GM19463 (cell line): ENCODE measurements at regions not wholly inside any gene's neighbourhood (a gene's known extent, or its start where the extent isn't known, plus 50 kb on each side); places are given as distances from the start of the nearest gene placed in this dataset.
"Not testable (repeated sequence)": the region's sequence is repeated elsewhere in the genome, so short reads cannot be mapped to it uniquely, and the experiment has no call there.

Source experiments
- ATAC-seq: cut with Tn5 transposase; IDR thresholded peaks from one replicate; pipeline ENCODE4 v1.9.1; 2021; ENCODE audit warnings: mild to moderate bottlenecking, moderate library complexity; ENCODE audit not compliant: unreplicated experiment

DNA sequence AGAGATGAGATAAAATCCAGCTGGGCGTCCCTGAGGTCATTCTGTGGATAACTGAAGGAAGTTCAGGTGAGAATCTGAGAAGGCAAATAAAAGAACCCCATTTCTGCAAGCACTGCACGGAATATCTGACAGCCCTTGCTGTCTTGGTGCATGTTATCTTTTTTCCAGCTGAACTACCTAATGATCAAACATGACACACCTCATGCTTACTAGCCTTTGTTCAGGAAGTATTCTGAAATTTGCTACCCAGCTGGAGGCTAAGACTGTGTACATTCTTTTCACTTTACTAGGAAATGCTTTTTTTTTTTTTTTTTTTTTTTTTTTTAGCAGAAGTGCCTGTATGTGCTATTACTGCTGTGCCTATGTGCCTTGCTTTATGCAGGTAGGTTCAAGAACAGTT, 718.1 kb downstream of the SMARCA1 start:
- no peak for ATAC-seq

DNA sequence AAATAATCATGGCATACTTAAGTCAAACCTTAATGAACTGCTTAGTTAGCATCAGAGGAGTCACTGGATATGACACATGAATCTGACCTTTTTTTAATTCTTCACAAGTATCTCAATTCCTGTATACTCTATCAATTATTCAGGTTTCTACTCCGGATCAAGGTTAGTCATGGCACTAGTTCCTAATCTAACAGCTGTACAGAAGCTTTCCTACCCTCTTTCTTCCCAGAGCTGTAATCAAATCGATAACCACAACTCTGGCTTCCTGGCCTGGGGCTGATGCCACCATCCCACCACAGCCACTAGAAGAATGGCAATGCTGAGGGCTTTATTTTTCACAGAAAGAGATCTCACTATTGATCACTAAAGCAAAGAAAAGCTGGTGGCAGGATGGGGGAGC, 718.5 kb downstream of the SMARCA1 start:
- no peak for ATAC-seq

DNA sequence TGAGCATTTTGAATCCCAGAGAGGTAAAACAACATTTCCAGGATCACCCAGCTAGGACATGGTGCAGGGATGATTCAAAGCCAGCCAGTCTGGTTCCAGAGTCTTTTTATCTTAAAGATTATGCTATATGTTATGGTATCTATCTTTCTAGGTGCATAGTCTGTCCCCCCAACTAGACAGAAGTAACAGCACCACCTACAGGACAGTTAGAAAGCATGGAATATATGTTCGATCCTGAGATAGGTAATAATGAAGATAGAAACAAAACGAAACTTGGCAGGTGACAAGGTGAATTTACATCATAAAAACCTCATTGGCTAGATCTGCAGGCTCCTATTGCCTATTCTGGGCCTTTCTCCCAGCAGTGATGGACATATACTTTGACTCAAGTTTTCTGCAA, 723.2 kb downstream of the SMARCA1 start:
- no peak for ATAC-seq

DNA sequence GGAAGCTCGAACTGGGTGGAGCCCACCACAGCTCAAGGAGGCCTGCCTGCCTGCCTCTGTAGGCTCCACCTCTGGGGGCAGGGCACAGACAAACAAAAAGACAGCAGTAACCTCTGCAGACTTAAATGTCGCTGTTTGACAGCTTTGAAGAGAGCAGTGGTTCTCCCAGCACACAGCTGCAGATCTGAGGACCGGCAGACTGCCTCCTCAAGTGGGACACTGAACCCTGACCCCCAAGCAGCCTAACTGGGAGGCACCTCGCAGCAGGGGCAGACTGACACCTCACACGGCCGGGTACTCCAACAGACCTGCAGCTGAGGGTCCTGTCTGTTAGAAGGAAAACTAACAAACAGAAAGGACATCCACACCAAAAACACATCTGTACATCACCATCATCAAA, 730.9 kb upstream of the ACTRT1 start:
- not testable (repeated sequence) for ATAC-seq

DNA sequence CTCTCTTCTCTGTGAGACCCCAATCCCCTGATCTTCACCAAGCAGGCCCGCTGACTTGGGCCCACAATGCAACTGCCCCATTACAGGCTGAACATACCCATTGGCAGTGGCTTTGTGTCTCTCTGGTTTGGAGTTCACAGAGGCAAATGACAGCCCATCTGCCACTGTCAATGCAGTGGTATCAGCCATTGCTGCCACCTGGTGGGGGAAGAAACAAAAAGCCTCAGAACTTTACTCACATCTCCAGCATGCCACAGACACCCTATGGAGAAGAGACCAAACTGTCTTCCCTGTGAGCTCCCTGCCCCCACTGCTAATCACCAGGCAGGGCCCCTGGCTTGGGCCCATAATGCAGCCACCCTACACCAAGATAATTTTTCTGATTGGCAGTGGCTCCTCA, 729.3 kb upstream of the ACTRT1 start:
- ATAC-seq = peak; percentile 56

DNA sequence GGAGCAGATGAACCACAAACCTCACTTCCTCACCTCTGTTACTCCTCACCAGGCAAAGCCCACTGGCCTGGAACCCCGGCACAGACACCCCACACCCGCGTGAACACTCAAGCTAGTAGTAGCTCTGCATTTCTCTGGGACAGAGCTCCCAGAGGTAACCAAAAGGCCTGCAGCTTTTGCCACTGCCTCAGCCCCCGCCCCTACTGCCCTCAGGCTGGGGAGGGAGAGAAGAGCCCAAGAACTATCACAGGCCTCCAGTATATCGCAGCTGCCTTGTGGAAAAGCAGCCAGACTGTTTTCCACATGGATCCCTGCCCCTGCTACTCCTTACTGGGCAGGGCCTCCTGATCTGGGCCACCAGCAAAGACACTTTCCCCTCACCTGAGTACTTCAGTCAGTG, 728.7 kb upstream of the ACTRT1 start:
- no peak for ATAC-seq

DNA sequence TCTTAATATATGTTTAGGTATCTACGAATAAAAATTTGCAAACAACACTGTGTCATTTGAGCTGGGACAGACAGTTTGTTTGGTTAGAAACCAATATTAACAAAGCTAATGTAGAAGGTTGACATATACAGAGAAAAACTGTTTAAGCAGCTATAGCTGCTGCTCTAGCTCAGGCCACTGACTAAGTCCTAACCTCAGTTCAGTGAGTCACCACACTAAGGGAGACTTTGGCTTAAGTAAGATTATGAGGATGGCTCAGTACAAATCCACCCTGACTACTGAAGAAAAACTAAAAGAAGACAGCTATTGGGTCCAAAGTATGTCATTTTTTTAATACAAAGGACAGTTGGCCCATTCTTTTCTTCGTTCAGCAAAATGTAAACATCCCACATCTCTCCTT, 717.3 kb upstream of the ACTRT1 start:
- no peak for ATAC-seq

DNA sequence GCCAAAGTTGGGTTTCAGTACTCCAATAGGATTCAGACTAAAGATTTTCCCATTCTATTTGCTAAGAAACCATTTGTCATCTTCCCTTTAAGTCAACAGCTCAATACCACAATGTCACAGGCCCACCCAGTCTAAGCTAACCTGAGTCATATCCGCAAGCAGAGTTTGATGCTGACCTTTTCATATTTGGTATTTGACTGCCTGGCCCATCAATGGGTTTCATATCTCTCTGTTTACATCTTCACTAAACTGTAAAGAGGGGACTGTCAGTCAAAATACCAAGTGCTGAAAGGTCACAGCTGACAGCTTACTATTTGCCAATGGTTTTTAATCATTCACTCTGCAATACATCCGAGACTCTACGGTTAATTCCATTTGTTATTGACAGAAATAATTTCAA, 707.5 kb upstream of the ACTRT1 start:
- ATAC-seq = no peak

DNA sequence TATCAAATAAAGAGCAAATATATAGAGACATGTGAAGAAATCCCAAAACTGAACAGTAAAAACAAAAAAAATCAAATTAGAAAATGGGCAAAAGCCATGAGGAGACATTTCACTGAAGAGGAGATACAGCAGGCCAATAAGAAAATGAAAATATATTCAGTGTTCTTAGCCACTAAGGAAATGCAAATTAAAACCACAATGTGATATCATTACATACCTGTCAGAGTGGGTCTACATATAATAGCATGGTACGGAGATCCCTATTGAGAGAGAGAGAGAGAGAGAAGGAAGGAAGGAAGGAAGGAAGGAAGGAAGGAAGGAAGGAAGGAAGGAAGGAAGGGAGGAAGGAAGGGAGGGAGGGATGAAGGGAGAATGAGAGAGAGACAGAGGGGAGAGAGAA, 707.0 kb upstream of the ACTRT1 start:
- no peak for ATAC-seq

DNA sequence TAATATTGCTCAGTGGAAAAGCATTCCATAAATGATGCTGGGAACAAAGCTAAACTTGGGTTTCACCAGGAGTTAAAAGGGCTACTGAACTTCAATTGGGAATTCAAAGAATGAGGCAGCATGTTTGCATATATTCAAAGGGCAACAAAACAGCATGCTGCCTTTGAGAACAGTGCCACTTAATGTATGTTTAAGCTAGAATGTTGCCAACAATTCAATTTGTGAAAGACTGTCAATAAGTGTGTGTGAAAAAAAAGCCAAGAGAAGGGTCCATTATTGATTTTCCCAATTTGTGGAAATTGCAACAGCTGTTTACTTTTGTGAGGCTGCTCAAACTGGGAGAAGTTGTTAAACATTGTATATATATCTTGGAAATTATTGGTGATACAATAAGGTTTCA, 701.9 kb upstream of the ACTRT1 start:
- no peak for ATAC-seq

DNA sequence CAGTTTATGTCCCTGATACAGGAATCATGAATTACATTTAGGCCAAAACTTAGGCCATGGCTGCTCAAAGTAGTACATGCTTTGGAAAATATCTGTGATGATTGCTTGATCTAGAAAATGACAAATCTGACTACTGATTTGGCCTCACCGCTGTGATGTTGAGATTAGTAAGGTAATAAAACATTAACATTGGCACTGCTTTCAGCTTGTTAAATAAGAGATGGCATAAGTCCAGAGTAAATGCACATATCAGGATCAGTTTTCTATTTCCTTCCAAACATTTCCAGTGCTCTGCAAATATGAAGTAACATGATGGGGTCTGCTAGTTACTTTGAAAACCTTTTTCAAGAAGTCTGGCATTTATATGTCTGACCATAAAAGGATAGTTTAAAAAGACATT, 687.3 kb upstream of the ACTRT1 start:
- no peak for ATAC-seq

DNA sequence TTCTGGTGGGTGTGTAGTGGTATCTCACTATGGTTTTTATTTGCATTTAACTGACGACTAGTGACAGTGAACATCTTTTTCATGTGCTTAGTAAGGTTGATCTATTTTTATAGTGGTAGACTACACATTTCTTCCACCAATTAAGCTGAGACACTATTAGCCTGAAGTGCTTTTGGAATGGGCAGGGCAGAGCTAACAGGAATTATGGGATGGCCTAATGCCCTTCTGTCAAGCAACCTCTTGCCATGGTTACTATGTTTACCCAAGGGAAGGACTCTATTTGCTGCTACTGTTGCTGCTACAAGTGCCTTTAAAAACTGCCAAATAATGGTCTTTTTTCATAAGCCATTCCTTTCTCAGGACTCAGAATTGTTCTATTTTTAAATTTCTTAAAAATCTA, 676.7 kb upstream of the ACTRT1 start:
- no peak for ATAC-seq

DNA sequence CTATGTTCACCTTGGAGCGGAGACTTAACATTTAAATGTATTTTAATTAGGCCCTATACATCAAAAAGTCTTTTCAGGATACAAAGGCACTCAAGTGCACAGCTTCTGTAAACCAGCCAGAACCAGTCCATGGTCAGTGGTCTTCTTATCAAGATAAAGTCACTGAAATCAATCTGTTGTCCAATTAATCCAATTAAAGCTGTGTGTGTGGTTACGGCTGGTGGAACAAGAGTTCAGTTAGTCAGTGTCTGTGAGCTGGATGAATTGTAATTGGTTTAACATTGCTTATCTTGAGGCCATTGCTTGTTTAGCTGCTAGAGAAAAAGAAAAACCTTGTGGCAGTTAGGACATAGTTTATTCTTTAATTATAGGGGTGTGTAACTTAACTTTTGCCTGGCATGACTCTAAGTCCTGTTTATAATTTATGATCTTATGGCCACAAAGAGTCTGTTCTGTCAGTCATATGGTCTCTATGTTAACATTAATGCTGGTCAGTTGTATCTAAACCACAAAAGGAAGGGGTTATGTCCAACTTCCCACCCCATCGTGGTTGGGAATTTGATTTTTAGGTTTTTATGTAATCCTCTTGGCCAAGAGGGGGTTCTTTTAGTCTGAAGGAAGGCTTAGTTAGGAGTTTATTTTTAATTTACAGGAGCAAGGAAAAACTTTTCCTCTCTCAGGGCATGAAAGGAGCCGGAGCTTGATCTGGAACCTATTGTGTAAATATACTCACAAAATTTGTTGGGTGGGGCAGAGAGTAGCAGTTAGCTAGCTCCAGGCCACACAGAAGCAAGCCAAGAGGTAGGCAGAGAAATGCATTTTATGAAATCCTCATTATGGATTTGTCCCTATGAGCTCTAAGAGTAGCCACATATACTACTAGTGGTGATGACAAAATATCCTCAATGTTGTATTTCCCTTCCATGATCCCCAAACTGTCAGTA, 665.7 kb upstream of the ACTRT1 start:
- no peak for ATAC-seq

DNA sequence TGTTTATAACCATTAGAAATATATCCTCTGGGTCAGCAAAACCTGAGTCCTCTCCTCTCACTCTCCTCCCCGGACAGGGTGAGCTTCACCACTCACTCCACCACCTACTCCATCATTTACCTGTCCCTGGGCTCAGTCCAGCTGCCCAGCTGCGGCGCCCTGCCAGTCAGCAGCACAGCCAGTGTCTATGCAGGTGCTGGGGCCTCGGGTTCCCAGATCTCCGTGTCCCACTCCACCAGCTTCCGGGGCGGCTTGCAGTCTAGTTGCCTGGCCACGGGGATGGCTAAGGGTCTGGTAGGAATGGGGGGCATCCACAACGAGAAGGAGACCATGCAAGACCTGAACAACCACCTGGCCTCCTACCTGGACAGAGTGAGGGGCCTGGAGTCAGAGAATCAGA, 662.2 kb upstream of the ACTRT1 start:
- ATAC-seq = no peak

DNA sequence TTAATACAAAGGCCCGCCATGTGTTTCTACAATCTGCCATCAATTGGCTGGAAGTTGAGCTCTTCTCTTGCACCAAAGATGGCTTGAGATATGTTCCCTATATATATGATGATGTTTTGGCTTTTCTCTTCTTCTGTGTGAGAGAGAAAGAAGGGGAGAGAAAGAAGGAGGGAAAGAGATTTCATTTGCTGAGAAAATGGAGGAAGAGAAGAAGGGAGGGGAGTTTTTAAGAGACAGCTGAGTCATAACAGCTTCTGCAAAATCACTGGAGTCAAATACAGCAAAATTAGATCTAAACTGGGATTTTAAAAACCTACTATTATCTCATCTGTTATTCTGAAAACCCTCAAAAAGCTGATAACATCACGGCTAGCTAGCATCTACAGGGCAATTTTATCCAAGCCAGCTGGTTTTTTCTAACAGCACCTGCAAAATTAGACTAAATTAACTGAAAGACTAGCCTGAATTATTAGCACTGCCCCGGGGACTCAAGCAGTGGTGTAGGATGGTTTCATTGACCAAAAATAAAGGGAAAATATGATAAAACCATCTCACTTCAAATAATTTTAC, 647.6 kb upstream of the ACTRT1 start:
- no peak for ATAC-seq

DNA sequence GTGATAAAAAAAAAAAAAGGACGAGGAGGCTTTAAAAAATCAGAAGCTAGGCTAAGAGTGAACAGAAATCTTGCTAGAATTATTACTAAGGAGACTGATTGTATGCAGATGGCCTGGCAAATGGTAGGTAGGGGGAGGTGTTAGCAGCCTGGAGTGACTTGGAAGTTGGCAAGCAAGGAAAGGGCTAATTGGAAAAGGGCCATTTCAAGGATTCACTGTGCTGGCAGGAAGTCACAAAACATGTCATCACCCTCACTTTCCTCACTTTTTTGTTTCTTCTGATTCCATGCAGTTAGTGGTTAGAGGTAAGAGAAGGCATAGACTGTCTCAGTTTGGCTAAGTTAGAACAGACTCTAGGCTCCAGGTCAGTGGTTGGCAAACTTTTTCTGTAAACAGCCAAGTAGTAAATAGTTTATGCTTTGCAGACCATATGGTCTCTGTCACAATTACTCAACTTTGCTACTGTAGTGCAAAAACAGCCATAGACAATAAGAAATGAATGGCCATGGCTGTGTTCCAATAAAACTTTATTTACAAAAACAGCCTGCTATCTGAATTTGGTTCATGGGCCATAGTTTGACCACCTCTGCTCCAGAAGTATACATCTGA, 646.5 kb upstream of the ACTRT1 start:
- no peak for ATAC-seq

DNA sequence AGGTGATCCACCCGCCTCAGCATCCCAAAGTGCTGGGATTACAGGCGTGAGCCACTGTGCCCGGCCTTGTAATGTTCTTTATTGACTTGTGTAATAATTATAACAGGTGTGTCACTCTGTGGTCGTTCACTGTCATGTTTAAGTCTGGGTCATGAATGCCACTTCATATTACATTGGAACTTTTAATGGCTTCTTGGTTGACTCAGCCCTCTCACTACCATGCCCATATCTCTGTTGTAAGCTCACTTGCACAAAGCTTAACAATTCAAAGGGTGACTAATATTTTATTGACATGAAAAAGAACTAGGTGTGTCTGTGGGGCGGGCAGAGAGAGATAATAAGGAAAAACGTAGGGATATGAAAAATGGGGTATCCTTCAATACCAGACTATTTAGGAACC, 639.7 kb upstream of the ACTRT1 start:
- ATAC-seq = no peak

DNA sequence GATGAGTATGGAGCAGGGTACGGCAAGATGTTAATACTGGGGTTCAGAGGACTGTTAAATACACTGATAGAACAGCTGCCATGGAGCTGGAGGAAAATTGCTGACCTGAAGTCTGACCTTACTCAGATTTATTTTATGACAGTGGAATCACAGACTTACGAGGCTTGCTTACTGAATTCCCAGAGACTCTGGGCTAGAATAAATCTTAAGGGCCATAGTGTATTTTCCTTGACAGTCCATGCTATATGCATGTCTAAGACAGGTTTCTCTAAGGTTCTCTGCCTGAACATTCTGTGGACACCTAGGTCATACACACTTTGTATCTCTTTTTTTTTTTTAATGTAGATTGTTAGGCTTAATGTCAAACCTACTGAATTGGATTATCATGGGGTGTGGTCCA, 633.2 kb upstream of the ACTRT1 start:
- no peak for ATAC-seq

DNA sequence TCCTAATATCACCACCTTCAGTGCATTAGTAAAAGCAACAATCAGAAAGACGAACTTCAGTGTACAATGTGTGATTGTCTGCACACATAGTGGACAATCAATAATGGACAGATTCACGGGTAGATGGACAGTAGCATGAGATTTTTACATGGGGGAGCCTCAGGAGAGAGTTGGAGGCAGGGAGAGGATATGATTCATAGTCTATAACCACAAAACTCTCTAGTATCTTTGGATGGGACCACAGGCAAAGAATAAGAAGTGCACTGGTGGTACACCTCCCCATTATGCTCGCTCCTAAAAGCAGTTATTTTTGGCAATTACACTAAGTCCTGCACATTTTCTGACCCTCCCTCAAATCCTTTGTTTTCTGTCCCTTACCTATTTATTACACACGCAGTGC, 624.4 kb upstream of the ACTRT1 start:
- no peak for ATAC-seq

DNA sequence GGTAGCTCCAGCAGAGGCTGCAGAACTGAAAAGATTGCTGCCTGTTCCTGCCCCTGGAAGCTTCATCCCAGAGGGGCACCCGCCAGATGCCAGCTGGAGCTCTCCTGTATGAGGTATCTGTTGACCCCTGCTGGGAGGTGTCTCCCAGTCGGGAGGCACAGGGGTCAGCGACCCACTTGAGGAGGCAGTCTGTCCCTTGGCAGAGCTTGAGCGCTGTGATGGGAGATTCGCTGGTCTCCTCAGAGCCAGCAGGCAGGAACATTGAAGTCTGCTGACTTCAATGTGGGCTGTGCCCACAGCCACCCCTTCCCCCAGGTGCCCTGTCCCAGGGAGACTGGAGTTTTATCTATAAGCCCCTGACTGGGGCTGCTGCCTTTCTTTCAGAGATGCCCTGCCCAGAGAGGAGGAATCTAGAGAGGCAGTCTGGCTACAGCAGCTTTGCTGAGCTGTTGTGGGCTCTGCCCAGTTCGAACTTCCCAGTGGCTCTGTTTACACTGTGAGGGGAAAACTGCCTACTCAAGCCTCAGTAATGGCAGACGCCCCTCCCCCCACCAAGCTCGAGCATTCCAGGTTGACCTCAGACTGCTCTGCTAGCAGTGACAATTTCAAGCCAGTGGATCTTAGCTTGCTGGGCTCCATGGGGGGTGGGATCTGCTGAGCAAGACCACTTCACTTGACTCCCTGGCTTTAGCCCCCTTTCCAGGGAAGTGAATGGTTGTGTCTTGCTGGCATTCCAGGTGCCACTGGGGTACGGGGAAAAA, 622.3 kb upstream of the ACTRT1 start:
- ATAC-seq = not testable (repeated sequence)

DNA sequence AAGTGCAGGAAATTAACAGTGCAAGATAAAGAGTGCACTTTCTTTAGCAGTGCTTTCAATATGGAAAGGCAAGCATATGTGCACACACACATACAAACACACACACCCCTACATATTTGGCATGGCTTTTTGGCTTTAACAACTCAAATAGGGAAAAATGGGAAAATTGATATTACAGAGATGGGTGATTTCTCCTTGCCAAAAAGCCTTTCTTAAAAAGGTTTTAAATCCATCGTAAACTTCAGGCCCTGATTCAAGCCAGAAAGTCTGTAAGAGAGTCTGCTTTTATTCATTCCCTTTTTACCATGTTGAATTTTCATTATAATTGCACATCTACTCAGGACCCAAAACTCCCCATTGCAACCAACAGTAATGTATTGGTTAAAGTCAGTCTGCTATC, 612.0 kb upstream of the ACTRT1 start:
- no peak for ATAC-seq
